Lower leg skin (tissue), 4 donors: ENCODE measurements at regions not wholly inside any gene's neighbourhood (a gene's known extent, or its start where the extent isn't known, plus 50 kb on each side); places are given as distances from the start of the nearest gene placed in this dataset.

Experiments used
- DNase-seq, 2 donors: peaks; one replicate each; pipeline ENCODE4 v3.0.0-alpha.2; 2019; ENCODE audit warnings: low spot score in 2 of 2
- H3K4me3 ChIP-seq: fragments of 200-600 bp; sonication (generic); 2 replicates; pipeline ENCODE4 v1.5.1; 2017; ENCODE audit warnings: mild to moderate bottlenecking, low read depth; ENCODE audit not compliant: poor library complexity, severe bottlenecking
- CTCF ChIP-seq, 3 donors: fragments of 450-650 bp; IDR thresholded peaks; one replicate each; pipeline ENCODE4 v1.5.1; 2016; ENCODE audit warnings: antibody characterized with exemption in 3 of 3, mild to moderate bottlenecking in 3 of 3, moderate library complexity in 2 of 3
- POLR2A ChIP-seq, 2 donors: fragments of 450-650 bp; IDR thresholded peaks; one replicate each; pipeline ENCODE4 v1.6.1; 2016 to 2017; ENCODE audit warnings: antibody characterized with exemption in 2 of 2, mild to moderate bottlenecking in 1 of 2, moderate library complexity in 1 of 2
- WGBS, 2 donors: methylation state at CpG; one replicate each; pipeline ENCODE4 v1.1.5; 2018; 5-methylcytosine and 5-hydroxymethylcytosine counted together
- intact Hi-C: fragments of 100-400 bp; cut with DNase I; formaldehyde crosslinking; loops from one replicate; pipeline ENCODE4 v1.15.0; 2023; ENCODE audit warnings: low total_unique reads

DNA sequence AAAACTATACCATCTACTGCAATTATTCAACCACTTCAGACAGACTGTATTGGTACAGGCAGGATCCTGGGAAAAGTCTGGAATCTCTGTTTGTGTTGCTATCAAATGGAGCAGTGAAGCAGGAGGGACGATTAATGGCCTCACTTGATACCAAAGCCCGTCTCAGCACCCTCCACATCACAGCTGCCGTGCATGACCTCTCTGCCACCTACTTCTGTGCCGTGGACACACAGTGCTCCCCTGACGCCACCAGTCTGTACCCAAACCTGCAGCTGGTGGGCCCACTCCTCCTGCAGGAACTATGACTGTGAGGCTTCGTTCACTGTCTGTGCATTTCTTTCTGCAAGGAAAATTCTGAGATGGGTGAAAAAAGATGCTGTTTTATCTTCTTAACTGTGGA, 284.7 kb downstream of the DAD1 start:
- no peak for DNase-seq
- TF ChIP-seq POLR2A (IDR thresholded peaks at IDR 0.05), result no peak
- no peak for TF ChIP-seq CTCF (IDR thresholded peaks at IDR 0.05)
- 83 to 88% methylated on average over 6 of the region's 6 CpGs for WGBS, 2 donors
- no peak overlapping the region for H3K4me3 ChIP-seq
- intact Hi-C loops, result no loop called here

DNA sequence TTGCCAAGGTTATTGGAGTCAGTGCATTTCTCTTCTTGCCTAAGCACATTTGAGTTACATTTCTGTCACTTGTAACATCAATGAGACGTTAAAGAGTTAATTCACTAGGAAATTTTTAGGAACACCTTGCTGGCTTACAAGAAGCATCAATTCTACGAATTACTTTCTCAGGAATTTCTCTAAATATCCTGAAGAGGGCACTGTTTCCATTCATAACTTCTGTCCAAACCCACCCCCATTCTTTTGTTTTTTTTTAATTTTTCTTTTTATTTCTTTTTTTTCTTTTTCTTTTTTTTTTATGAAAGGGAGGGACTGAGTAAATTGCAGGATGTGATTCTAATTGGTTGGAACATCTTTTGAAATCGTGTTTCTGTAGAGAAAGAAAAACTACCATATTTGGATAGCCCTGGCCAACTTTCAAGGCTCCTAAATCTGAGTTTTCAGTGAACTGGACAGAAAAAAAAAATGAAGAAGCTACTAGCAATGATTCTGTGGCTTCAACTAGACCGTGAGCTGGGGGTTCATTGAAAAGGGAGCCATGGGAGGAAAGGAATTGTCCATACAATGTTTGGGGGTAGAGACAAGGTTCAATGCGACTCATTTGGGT, 285.3 kb downstream of the DAD1 start:
- 31 to 35% methylated on average over 5 of the region's 5 CpGs for WGBS, 2 donors
- intact Hi-C loops, result no loop called here
- DNase-seq, result no peak
- no peak for TF ChIP-seq CTCF (IDR thresholded peaks at IDR 0.05)
- TF ChIP-seq POLR2A (IDR thresholded peaks at IDR 0.05), result no peak
- H3K4me3 ChIP-seq, result no peak overlapping the region

DNA sequence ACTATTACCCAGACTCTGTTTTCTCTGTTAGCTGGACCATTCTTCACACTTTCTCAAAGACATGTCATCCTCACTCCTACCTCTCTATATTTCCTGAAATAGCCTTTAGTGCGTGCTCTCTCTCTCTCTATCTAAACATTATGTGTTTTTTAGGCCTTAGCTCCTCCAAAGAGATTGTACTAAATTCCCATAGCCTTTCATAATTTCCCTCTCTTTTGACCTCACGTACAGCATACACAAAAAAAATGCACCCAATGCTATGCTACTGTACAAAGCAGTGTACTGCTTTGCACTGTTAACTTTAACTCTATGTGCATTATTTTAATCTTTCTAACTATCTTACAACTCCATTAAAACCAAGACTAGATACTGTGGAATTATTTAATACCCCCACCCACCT, 288.4 kb downstream of the DAD1 start:
- WGBS, 2 donors, result 87 to 90% methylated on average over 2 of the region's 2 CpGs

DNA sequence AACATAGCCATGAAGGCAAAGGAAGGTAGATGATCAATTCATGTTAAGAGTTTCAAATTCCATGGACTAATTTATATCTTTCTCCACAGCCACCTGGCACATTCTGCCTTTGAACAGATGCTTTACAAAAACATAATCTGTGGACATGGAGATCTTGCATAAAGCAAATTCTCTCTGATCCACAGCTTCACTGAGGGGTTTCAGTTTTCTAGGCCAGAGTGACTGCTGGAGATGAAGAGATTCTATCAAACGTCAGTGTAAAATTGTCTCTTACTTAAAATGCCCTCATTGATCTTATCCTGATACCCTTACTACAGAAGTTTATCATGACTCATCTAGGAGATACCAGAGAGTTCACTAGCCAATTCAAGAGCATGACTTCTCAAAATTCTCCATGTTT, 291.6 kb downstream of the DAD1 start:
- 22 to 45% methylated on average over 1 of the region's 1 CpG for WGBS, 2 donors
- intact Hi-C loops, result no loop called here
- TF ChIP-seq POLR2A (IDR thresholded peaks at IDR 0.05), result no peak
- TF ChIP-seq CTCF (IDR thresholded peaks at IDR 0.05), result no peak

More for the DNA sequence above, 288.4 kb downstream of the DAD1 start:
- intact Hi-C loops, result no loop called here
- DNase-seq, result no peak
- TF ChIP-seq POLR2A (IDR thresholded peaks at IDR 0.05), result no peak
- H3K4me3 ChIP-seq, result no peak overlapping the region

GRCh38 chr14:22296722-22297121, 292.3 kb downstream of the DAD1 start:
- no peak for DNase-seq
- intact Hi-C loops, result no loop called here
- no peak overlapping the region for H3K4me3 ChIP-seq
- no peak for TF ChIP-seq POLR2A (IDR thresholded peaks at IDR 0.05)
- TF ChIP-seq CTCF (IDR thresholded peaks at IDR 0.05), result no peak
- 38 to 43% methylated on average over 3 of the region's 3 CpGs for WGBS, 2 donors

More for the DNA sequence above, 291.6 kb downstream of the DAD1 start:
- DNase-seq, result no peak
- no peak overlapping the region for H3K4me3 ChIP-seq

GRCh38 chr14:22296088-22296487, 292.9 kb downstream of the DAD1 start:
- WGBS, 2 donors, result 67 to 77% methylated on average over 7 of the region's 7 CpGs
- DNase-seq, result no peak
- intact Hi-C loops, result no loop called here
- TF ChIP-seq CTCF (IDR thresholded peaks at IDR 0.05) (no peak), POLR2A (IDR thresholded peaks at IDR 0.05) (no peak)
- no peak overlapping the region for H3K4me3 ChIP-seq
